H9 (cell line): ENCODE measurements at regions not wholly inside any gene's neighbourhood (a gene's known extent, or its start where the extent isn't known, plus 50 kb on each side); places are given as distances from the start of the nearest gene placed in this dataset.

Experiments
- DNase-seq: peaks from one replicate; pipeline ENCODE4 v3.0.0-alpha.2; 2017
- H2AFZ ChIP-seq: one replicate; pipeline ENCODE4 v1.6.1; 2013; ENCODE audit warnings: mild to moderate bottlenecking, low read length, control low read depth, moderate library complexity
- H2AK5ac ChIP-seq: 2 replicates; pipeline ENCODE4 v1.6.1; 2013; ENCODE audit warnings: low read length, control low read depth, mixed read lengths; ENCODE audit not compliant: insufficient read length
- H2BK120ac ChIP-seq: one replicate; pipeline ENCODE4 v1.6.1; 2013; ENCODE audit warnings: low read depth, mild to moderate bottlenecking, low read length, control low read depth, inconsistent platforms; ENCODE audit not compliant: poor library complexity, severe bottlenecking
- H2BK12ac ChIP-seq: 2 replicates; pipeline ENCODE4 v1.6.1; 2013; ENCODE audit warnings: low read length, control low read depth, mixed read lengths, low read depth; ENCODE audit not compliant: insufficient read length
- H2BK15ac ChIP-seq: 2 replicates; pipeline ENCODE4 v1.6.1; 2013; ENCODE audit warnings: low read depth, low read length, control low read depth
- H2BK20ac ChIP-seq: one replicate; pipeline ENCODE4 v1.6.1; 2013; ENCODE audit warnings: low read depth, mild to moderate bottlenecking, low read length, control low read depth, inconsistent platforms; ENCODE audit not compliant: poor library complexity, severe bottlenecking
- H2BK5ac ChIP-seq: 2 replicates; pipeline ENCODE4 v1.6.1; 2013; ENCODE audit warnings: low read length, control low read depth, mixed read lengths; ENCODE audit not compliant: insufficient read length
- H3K14ac ChIP-seq: 2 replicates; pipeline ENCODE4 v1.6.1; 2013; ENCODE audit warnings: low read length, control low read depth; ENCODE audit not compliant: insufficient read depth
- H3K18ac ChIP-seq: 2 replicates; pipeline ENCODE4 v1.6.1; 2013; ENCODE audit warnings: low read depth, mild to moderate bottlenecking, mixed read lengths, low read length, control low read depth; ENCODE audit not compliant: insufficient read length
- H3K23ac ChIP-seq: 2 replicates; pipeline ENCODE4 v1.6.1; 2013; ENCODE audit warnings: low read length, control low read depth, mixed read lengths, low read depth; ENCODE audit not compliant: insufficient read length
- H3K23me2 ChIP-seq: 2 replicates; pipeline ENCODE4 v1.6.1; 2013; ENCODE audit warnings: low read depth, mild to moderate bottlenecking, mixed read lengths, low read length, control low read depth; ENCODE audit not compliant: insufficient read length, poor library complexity, severe bottlenecking
- H3K27ac ChIP-seq: 2 replicates; pipeline ENCODE4 v1.5.1; 2013; ENCODE audit warnings: low read length, control low read depth, mixed read lengths, low read depth; ENCODE audit not compliant: insufficient read length
- H3K27me3 ChIP-seq: 2 replicates; pipeline ENCODE4 v1.6.1; 2013; ENCODE audit warnings: low read length, control low read depth, inconsistent platforms; ENCODE audit not compliant: insufficient read depth
- H3K4ac ChIP-seq: 2 replicates; pipeline ENCODE4 v1.6.1; 2013; ENCODE audit warnings: low read depth, mild to moderate bottlenecking, control low read depth, inconsistent platforms, low read length, moderate library complexity
- H3K4me1 ChIP-seq: 2 replicates; pipeline ENCODE4 v1.6.1; 2013; ENCODE audit warnings: low read length, control low read depth, inconsistent platforms; ENCODE audit not compliant: insufficient read depth
- H3K4me2 ChIP-seq: 2 replicates; pipeline ENCODE4 v1.6.1; 2013; ENCODE audit warnings: low read length, control low read depth, mixed read lengths; ENCODE audit not compliant: insufficient read length, insufficient read depth
- H3K56ac ChIP-seq: 2 replicates; pipeline ENCODE4 v1.6.1; 2013; ENCODE audit warnings: low read depth, mild to moderate bottlenecking, mixed read lengths, low read length, control low read depth; ENCODE audit not compliant: insufficient read length
- H3K79me1 ChIP-seq: 2 replicates; pipeline ENCODE4 v1.6.1; 2013; ENCODE audit warnings: low read depth, mild to moderate bottlenecking, moderate library complexity, low read length, control low read depth, inconsistent platforms; ENCODE audit not compliant: insufficient read depth, poor library complexity, severe bottlenecking
- H3K79me2 ChIP-seq: 2 replicates; pipeline ENCODE4 v1.6.1; 2013; ENCODE audit warnings: low read length, control low read depth, inconsistent platforms; ENCODE audit not compliant: insufficient read depth
- H3K9ac ChIP-seq: 2 replicates; pipeline ENCODE4 v1.6.1; 2013; ENCODE audit warnings: low read length, control low read depth, mixed read lengths; ENCODE audit not compliant: insufficient read length; ENCODE audit errors: extremely low read depth
- H3K9me3 ChIP-seq: one replicate; pipeline ENCODE4 v1.6.1; 2013; ENCODE audit warnings: low read depth, low read length, inconsistent platforms; ENCODE audit not compliant: control insufficient read depth
- H3T11ph ChIP-seq: one replicate; pipeline ENCODE4 v1.6.1; 2013; ENCODE audit warnings: mild to moderate bottlenecking, low read length, control low read depth, inconsistent platforms
- H4K20me1 ChIP-seq: one replicate; pipeline ENCODE4 v1.6.1; 2013; ENCODE audit not compliant: control insufficient read depth, insufficient read length, insufficient read depth
- H4K5ac ChIP-seq: 2 replicates; pipeline ENCODE4 v1.6.1; 2013; ENCODE audit warnings: low read depth, mild to moderate bottlenecking, mixed read lengths, low read length, control low read depth; ENCODE audit not compliant: insufficient read length
- H4K8ac ChIP-seq: replicated peaks from 2 replicates; pipeline ENCODE4 v1.6.1; 2013; ENCODE audit warnings: low read length, control low read depth, mixed read lengths, low read depth; ENCODE audit not compliant: insufficient read length
- H4K91ac ChIP-seq: 2 replicates; pipeline ENCODE4 v1.6.1; 2013; ENCODE audit warnings: low read depth, mild to moderate bottlenecking, moderate library complexity, mixed read lengths, low read length, control low read depth; ENCODE audit not compliant: insufficient read length
- H3K27ac Mint-ChIP-seq, 3 experiments: 2 replicates in 2 of 3; 3 replicates in 1 of 3; pipeline ENCODE4 v1.8.0; 2020 to 2021; ENCODE audit warnings: mixed read lengths in 3 of 3, mild to moderate bottlenecking in 1 of 3, moderate library complexity in 1 of 3
- H3K27me3 Mint-ChIP-seq: 2 replicates; pipeline ENCODE4 v1.8.0; 2021; ENCODE audit warnings: low read depth, mild to moderate bottlenecking, moderate library complexity, mixed read lengths
- H3K36me3 Mint-ChIP-seq, 3 experiments: 2 replicates in 2 of 3; 3 replicates in 1 of 3; pipeline ENCODE4 v1.8.0; 2020 to 2021; ENCODE audit warnings: low read depth in 3 of 3, mixed read lengths in 3 of 3; ENCODE audit not compliant: insufficient read depth in 1 of 3
- H3K4me1 Mint-ChIP-seq, 2 experiments: 2 replicates each; pipeline ENCODE4 v1.8.0; 2020; ENCODE audit warnings: mixed read lengths in 2 of 2
- H3K4me3 Mint-ChIP-seq, 2 experiments: 2 replicates in 1 of 2; 3 replicates in 1 of 2; pipeline ENCODE4 v1.8.0; 2020 to 2021; ENCODE audit warnings: mild to moderate bottlenecking in 2 of 2, mixed read lengths in 2 of 2, moderate library complexity in 1 of 2
- H3K9me3 Mint-ChIP-seq, 2 experiments: 2 replicates in 1 of 2; 3 replicates in 1 of 2; pipeline ENCODE4 v1.8.0; 2020; ENCODE audit warnings: mild to moderate bottlenecking in 2 of 2, mixed read lengths in 2 of 2, moderate library complexity in 1 of 2
- CTCF ChIP-seq: fragments of 200-600 bp; sonication (generic); conservative IDR thresholded peaks from 3 replicates; pipeline ENCODE4 v1.8.0; 2021; ENCODE audit warnings: antibody characterized with exemption, mild to moderate bottlenecking
- WGBS: extraction: QIAGEN DNeasy Blood & Tissue Kit; methylation state at CpG from one replicate; pipeline ENCODE4 v1.1.7; 2013; ENCODE audit warnings: missing lambda C conversion rate, low lambda C conversion rate, mixed read lengths; ENCODE audit not compliant: insufficient read length; ENCODE audit errors: extremely low coverage; 5-methylcytosine and 5-hydroxymethylcytosine counted together

- TF ChIP-seq CTCF, result no peak
- H2BK120ac ChIP-seq, result no peak overlapping the region
- H4K5ac ChIP-seq, result no peak overlapping the region
- H3K9me3 ChIP-seq, result no peaks in the 10 kb centered on the region
- H3K4me1 Mint-ChIP-seq, result no peaks in the 10 kb centered on the region
- DNase-seq, result no peak
- H2BK12ac ChIP-seq, result no peak overlapping the region
- H3K36me3 Mint-ChIP-seq, result no peaks in the 10 kb centered on the region
- H3K56ac ChIP-seq, result no peak overlapping the region
- no peak overlapping the region for H2BK5ac ChIP-seq
- H3K27me3 Mint-ChIP-seq, result peaks cover 1% of the 10 kb centered on the region; the same call in 1 of the 2 replicates
- no peak overlapping the region for H4K91ac ChIP-seq
- H2BK15ac ChIP-seq, result no peak overlapping the region
- H3K27ac ChIP-seq, result no peak overlapping the region
- H2AFZ ChIP-seq, result no peak overlapping the region
- no peak overlapping the region for H3K27ac Mint-ChIP-seq
- no peak overlapping the region for H3K23ac ChIP-seq
- H3K14ac ChIP-seq, result no peak overlapping the region
- H3K9ac ChIP-seq, result no peak overlapping the region
- no peak overlapping the region for H3K4ac ChIP-seq
- H3K4me1 ChIP-seq, result no peaks in the 10 kb centered on the region
- H3K79me1 ChIP-seq, result no peaks in the 10 kb centered on the region
- H2AK5ac ChIP-seq, result no peak overlapping the region
- no peak overlapping the region for H3T11ph ChIP-seq
- H2BK20ac ChIP-seq, result no peak overlapping the region
- H3K23me2 ChIP-seq, result no peaks in the 10 kb centered on the region
- no peak overlapping the region for H3K4me3 Mint-ChIP-seq
- no peak overlapping the region for H3K18ac ChIP-seq
- H3K79me2 ChIP-seq, result no peaks in the 10 kb centered on the region
- H3K9me3 Mint-ChIP-seq, result no peaks in the 10 kb centered on the region
- H4K20me1 ChIP-seq, result no peaks in the 10 kb centered on the region
- no peaks in the 10 kb centered on the region for H3K27me3 ChIP-seq
- no peak overlapping the region for H3K4me2 ChIP-seq
- H4K8ac ChIP-seq, result no peak overlapping the region
- no CpG with 5 or more reads among the region's 4 CpGs for WGBS
Observed at GRCh38 chr10:129339841-129340240, 127.2 kb upstream of the MGMT start.
